Brain microvascular endothelial cell (primary cell): ENCODE measurements at regions not wholly inside any gene's neighbourhood (a gene's known extent, or its start where the extent isn't known, plus 50 kb on each side); places are given as distances from the start of the nearest gene placed in this dataset.

Experiments used
- DNase-seq: peaks from one replicate; pipeline ENCODE4 v3.0.0-alpha.2; 2020
- H3K27ac ChIP-seq: fragments of 250-450 bp; sonication (Bioruptor Pico); 2 replicates; pipeline ENCODE4 v1.5.1; 2020; ENCODE audit warnings: mild to moderate bottlenecking, moderate library complexity
- H3K27me3 ChIP-seq: fragments of 250-450 bp; sonication (Bioruptor Pico); replicated peaks from 2 replicates; pipeline ENCODE4 v1.5.1; 2020; ENCODE audit warnings: mild to moderate bottlenecking
- H3K36me3 ChIP-seq: fragments of 250-450 bp; sonication (Bioruptor Pico); replicated peaks from 2 replicates; pipeline ENCODE4 v1.5.1; 2020; ENCODE audit warnings: mild to moderate bottlenecking
- H3K4me3 ChIP-seq: 2 replicates; pipeline ENCODE4 v1.5.1; 2011; ENCODE audit warnings: low read depth, mild to moderate bottlenecking, control low read depth, low read length, moderate library complexity
- CTCF ChIP-seq: IDR thresholded peaks from 2 replicates; pipeline ENCODE4 v1.5.1; 2011; ENCODE audit warnings: low read depth, mild to moderate bottlenecking, moderate library complexity, low read length, control low read depth, inconsistent platforms; ENCODE audit errors: missing control alignments
- in situ Hi-C: cut with HindIII; loops from 2 replicates; pipeline ENCODE4 v1.10.0; 2017; ENCODE audit warnings: low sequenced_read_pairs, low pct_ligation_motif_present

GRCh38 chr14:41380017-41380416 lies 226.7 kb upstream of the LRFN5 start:
- no peak overlapping the region for H3K4me3 ChIP-seq
- no peaks in the 10 kb centered on the region for H3K27me3 ChIP-seq
- DNase-seq = no peak
- no peaks in the 10 kb centered on the region for H3K36me3 ChIP-seq
- H3K27ac ChIP-seq = no peak overlapping the region
- in situ Hi-C loops = no loop called here
- TF ChIP-seq CTCF = no peak

DNA sequence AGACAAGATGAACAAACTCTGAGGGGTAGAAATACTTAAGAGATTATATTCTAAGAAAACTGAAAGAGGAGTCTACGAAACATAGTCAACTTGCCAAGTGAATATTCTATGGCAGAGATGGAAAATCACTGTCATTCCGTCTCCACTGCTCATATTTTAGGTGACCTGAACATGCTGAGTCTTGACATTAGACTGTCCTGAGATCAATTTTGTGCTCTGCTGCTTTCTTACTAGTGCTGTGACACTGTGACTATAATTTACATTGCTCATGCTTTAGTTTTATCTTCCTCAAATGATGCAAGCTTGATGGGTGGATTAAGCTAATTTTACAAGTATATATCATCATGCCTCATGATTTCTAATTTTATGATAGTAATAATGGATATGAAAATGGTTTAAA lies 228.2 kb upstream of the LRFN5 start:
- Histone ChIP-seq H3K4me3 (no peak overlapping the region), H3K36me3 (no peaks in the 10 kb centered on the region), H3K27ac (no peak overlapping the region), H3K27me3 (no peaks in the 10 kb centered on the region)
- in situ Hi-C loops = no loop called here
- no peak for DNase-seq
- no peak for TF ChIP-seq CTCF

DNA sequence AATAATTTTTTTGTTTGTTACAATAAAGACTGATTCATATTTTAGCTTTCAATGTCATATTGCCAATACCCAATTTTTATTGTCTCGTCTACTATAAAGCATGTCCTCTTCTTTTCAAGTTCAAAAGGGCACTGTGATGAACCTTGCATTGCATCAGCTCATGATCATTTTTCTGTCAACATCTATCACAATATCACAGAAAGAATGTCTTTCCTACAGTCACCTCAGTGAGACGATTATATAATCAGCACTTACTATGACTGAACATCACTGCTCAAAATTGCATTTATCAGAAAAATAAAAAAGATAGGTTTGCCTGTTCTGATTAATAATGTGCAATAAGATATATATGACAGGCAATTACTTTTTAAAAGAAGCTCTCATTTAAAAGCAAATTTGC lies 228.7 kb upstream of the LRFN5 start:
- H3K4me3 ChIP-seq = no peak overlapping the region
- TF ChIP-seq CTCF = no peak
- no peak for DNase-seq
- no peaks in the 10 kb centered on the region for H3K36me3 ChIP-seq
- no peak overlapping the region for H3K27ac ChIP-seq
- no peaks in the 10 kb centered on the region for H3K27me3 ChIP-seq
- in situ Hi-C loops = no loop called here

DNA sequence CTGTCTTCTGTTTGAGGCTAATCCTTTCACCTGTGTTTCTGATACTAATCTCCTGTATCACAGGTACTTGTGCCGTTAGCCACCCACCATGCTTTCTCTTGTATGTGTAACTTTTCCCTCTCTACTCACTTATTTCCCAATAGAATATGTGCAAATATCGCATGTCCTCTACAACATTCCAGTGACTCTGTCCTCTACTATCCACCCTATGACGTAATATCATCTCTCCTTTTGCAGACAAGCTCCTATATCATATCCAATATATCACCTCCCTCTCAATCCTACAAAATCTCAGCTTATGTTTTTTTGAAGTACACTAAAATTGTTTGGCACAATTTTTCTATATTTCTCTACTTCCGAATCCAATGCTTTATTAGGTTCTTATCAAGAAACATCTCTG lies 232.6 kb upstream of the LRFN5 start:
- H3K4me3 ChIP-seq = no peak overlapping the region
- no peak overlapping the region for H3K27ac ChIP-seq
- no peaks in the 10 kb centered on the region for H3K36me3 ChIP-seq
- no peak for TF ChIP-seq CTCF
- no peak for DNase-seq
- in situ Hi-C loops = no loop called here
- no peaks in the 10 kb centered on the region for H3K27me3 ChIP-seq

DNA sequence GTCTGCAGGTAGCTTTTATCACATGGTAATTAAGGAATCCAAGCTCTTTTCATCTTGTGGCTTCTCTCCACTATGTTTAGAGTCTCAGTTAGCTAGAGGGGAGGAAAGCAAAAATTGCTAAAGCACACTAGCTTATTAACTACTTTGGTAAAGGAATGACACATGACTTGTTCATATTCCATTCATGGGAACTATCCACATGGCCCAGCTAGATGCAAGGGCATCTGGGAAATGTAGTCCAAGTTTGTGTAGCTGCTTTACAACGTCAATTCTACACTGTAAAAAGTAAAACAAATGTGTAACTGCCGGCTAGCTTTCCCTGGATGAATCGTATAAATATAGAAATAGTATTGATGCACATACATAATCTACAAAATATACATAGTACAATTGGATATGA lies 244.5 kb upstream of the LRFN5 start:
- no peaks in the 10 kb centered on the region for H3K36me3 ChIP-seq
- H3K27me3 ChIP-seq = no peaks in the 10 kb centered on the region
- DNase-seq = no peak
- no peak overlapping the region for H3K27ac ChIP-seq
- TF ChIP-seq CTCF = no peak
- in situ Hi-C loops = no loop called here
- H3K4me3 ChIP-seq = no peak overlapping the region

- Histone ChIP-seq H3K36me3 (no peaks in the 10 kb centered on the region), H3K27ac (no peak overlapping the region), H3K4me3 (no peak overlapping the region), H3K27me3 (no peaks in the 10 kb centered on the region)
- no peak for TF ChIP-seq CTCF
- DNase-seq = no peak
- in situ Hi-C loops = no loop called here
Observed at GRCh38 chr14:41360126-41360525, 246.6 kb upstream of the LRFN5 start.
